HG02763 (cell line): ENCODE measurements at regions not wholly inside any gene's neighbourhood (a gene's known extent, or its start where the extent isn't known, plus 50 kb on each side); places are given as distances from the start of the nearest gene placed in this dataset.

Experiments
- ATAC-seq: cut with Tn5 transposase; IDR thresholded peaks from one replicate; pipeline ENCODE4 v1.9.1; 2021; ENCODE audit warnings: mild to moderate bottlenecking, moderate library complexity; ENCODE audit not compliant: unreplicated experiment

- ATAC-seq, result no peak
Measured at GRCh38 chr7:36029853-36030515, 123.1 kb upstream of the EEPD1 start.

GRCh38 chr7:36032361-36032818, 120.7 kb upstream of the EEPD1 start:
- no peak for ATAC-seq

GRCh38 chr7:36034020-36034419, 119.0 kb upstream of the EEPD1 start:
- ATAC-seq, result no peak

- ATAC-seq, result no peak
Measured at GRCh38 chr7:36035186-36035585, 117.9 kb upstream of the EEPD1 start.

GRCh38 chr7:36036590-36036989, 116.5 kb upstream of the EEPD1 start:
- no peak for ATAC-seq

- ATAC-seq, result no peak
Measured at GRCh38 chr7:36037121-36037662, 115.9 kb upstream of the EEPD1 start.

- no peak for ATAC-seq
Measured at GRCh38 chr7:36038063-36038721, 114.9 kb upstream of the EEPD1 start.

GRCh38 chr7:36039243-36039642, 113.8 kb upstream of the EEPD1 start:
- no peak for ATAC-seq

- no peak for ATAC-seq
Measured at GRCh38 chr7:36039671-36040070, 113.4 kb upstream of the EEPD1 start.

GRCh38 chr7:36040679-36041078, 112.4 kb upstream of the EEPD1 start:
- no peak for ATAC-seq

GRCh38 chr7:36044101-36044892, 108.8 kb upstream of the EEPD1 start:
- no peak for ATAC-seq

- no peak for ATAC-seq
Measured at GRCh38 chr7:36045326-36045725, 107.7 kb upstream of the EEPD1 start.

- no peak for ATAC-seq
Measured at GRCh38 chr7:36045830-36046341, 107.2 kb upstream of the EEPD1 start.

GRCh38 chr7:36047091-36047658, 105.9 kb upstream of the EEPD1 start:
- ATAC-seq, result no peak

- no peak for ATAC-seq
Measured at GRCh38 chr7:36048141-36048901, 104.7 kb upstream of the EEPD1 start.

- no peak for ATAC-seq
Measured at GRCh38 chr7:36048902-36049240, 104.2 kb upstream of the EEPD1 start.

GRCh38 chr7:36051501-36051900, 101.6 kb upstream of the EEPD1 start:
- no peak for ATAC-seq

- no peak for ATAC-seq
Measured at GRCh38 chr7:36053589-36053988, 99.5 kb upstream of the EEPD1 start.

GRCh38 chr7:36054637-36055036, 98.4 kb upstream of the EEPD1 start:
- ATAC-seq, result no peak

GRCh38 chr7:36055207-36055606, 97.8 kb upstream of the EEPD1 start:
- ATAC-seq, result no peak
